GM23338 (cell line): ENCODE measurements at regions not wholly inside any gene's neighbourhood (a gene's known extent, or its start where the extent isn't known, plus 50 kb on each side); places are given as distances from the start of the nearest gene placed in this dataset.

ENCODE experiments used
- ATAC-seq: fragments of 200-7000 bp; cut with Tn5 transposase; 3 replicates; pipeline ENCODE4 v1.9.1; 2020
- DNase-seq: peaks from one replicate; pipeline ENCODE4 v3.0.0-alpha.2; 2015; ENCODE audit warnings: low spot score
- H2AFZ ChIP-seq: fragments of 200-600 bp; sonication (generic); 2 replicates; pipeline ENCODE4 v1.8.0; 2016; ENCODE audit warnings: antibody characterized with exemption, mild to moderate bottlenecking, moderate library complexity
- H3F3A ChIP-seq: fragments of 200-600 bp; sonication (generic); replicated peaks from 2 replicates; pipeline ENCODE4 v1.8.0; 2017; ENCODE audit warnings: antibody characterized with exemption, mixed run types, low read depth
- H3K27ac ChIP-seq: fragments of 200-600 bp; sonication (generic); 2 replicates; pipeline ENCODE4 v1.6.1; 2016; ENCODE audit warnings: low read depth
- H3K27me3 ChIP-seq: fragments of 200-600 bp; sonication (generic); 2 replicates; pipeline ENCODE4 v1.8.0; 2016; ENCODE audit warnings: mild to moderate bottlenecking, mixed run types, moderate library complexity; ENCODE audit not compliant: insufficient read depth
- H3K36me3 ChIP-seq: fragments of 200-600 bp; sonication (generic); 2 replicates; pipeline ENCODE4 v1.8.0; 2016; ENCODE audit warnings: mild to moderate bottlenecking; ENCODE audit not compliant: insufficient read depth
- H3K4me1 ChIP-seq: fragments of 200-600 bp; sonication (generic); 2 replicates; pipeline ENCODE4 v1.8.0; 2016; ENCODE audit warnings: mild to moderate bottlenecking, moderate library complexity; ENCODE audit not compliant: insufficient read depth
- H3K4me2 ChIP-seq: fragments of 200-600 bp; sonication (generic); 2 replicates; pipeline ENCODE4 v1.7.1; 2017; ENCODE audit warnings: mixed run types
- H3K4me3 ChIP-seq: fragments of 200-600 bp; sonication (generic); 2 replicates; pipeline ENCODE4 v1.6.1; 2016; ENCODE audit warnings: mixed run types
- H3K79me2 ChIP-seq: fragments of 200-600 bp; sonication (generic); replicated peaks from 2 replicates; pipeline ENCODE4 v1.8.0; 2017; ENCODE audit warnings: mild to moderate bottlenecking; ENCODE audit not compliant: insufficient read depth
- H3K9me2 ChIP-seq: fragments of 200-600 bp; sonication (generic); 2 replicates; pipeline ENCODE4 v1.8.0; 2017; ENCODE audit not compliant: insufficient read depth
- H4K20me1 ChIP-seq: fragments of 200-600 bp; sonication (generic); replicated peaks from 2 replicates; pipeline ENCODE4 v1.8.0; 2017; ENCODE audit warnings: mild to moderate bottlenecking; ENCODE audit not compliant: insufficient read depth
- H3K27ac Mint-ChIP-seq: 2 replicates; pipeline ENCODE4 v1.8.0; 2020; ENCODE audit warnings: inconsistent platforms, mild to moderate bottlenecking, moderate library complexity, mixed read lengths
- H3K27me3 Mint-ChIP-seq: 3 replicates; pipeline ENCODE4 v1.8.0; 2022; ENCODE audit warnings: low read depth, mild to moderate bottlenecking, moderate library complexity, mixed read lengths, inconsistent platforms; ENCODE audit not compliant: insufficient read depth, poor library complexity
- H3K36me3 Mint-ChIP-seq: 3 replicates; pipeline ENCODE4 v1.8.0; 2021; ENCODE audit warnings: low read depth, mild to moderate bottlenecking, inconsistent platforms, moderate library complexity, mixed read lengths
- H3K4me1 Mint-ChIP-seq: 3 replicates; pipeline ENCODE4 v1.8.0; 2020; ENCODE audit warnings: mild to moderate bottlenecking, inconsistent platforms, mixed read lengths
- H3K4me3 Mint-ChIP-seq: 3 replicates; pipeline ENCODE4 v1.8.0; 2021; ENCODE audit warnings: moderate library complexity, mild to moderate bottlenecking, inconsistent platforms, mixed read lengths
- H3K9me3 Mint-ChIP-seq: 3 replicates; pipeline ENCODE4 v1.8.0; 2020; ENCODE audit warnings: moderate library complexity, mild to moderate bottlenecking, inconsistent platforms, mixed read lengths
- CREB1 ChIP-seq: fragments of 250-450 bp; sonication (Bioruptor Pico); IDR thresholded peaks from 2 replicates; pipeline ENCODE4 v1.5.0; 2020; ENCODE audit warnings: low read depth, mild to moderate bottlenecking, moderate library complexity
- CTCF ChIP-seq, 2 experiments: fragments of 200-600 bp in 1 of 2; sonication (generic) in 1 of 2; conservative IDR thresholded peaks; 2 replicates each; pipeline versions ENCODE4 v1.5.1 to v1.6.1; 2016 to 2017; ENCODE audit warnings: antibody characterized with exemption in 2 of 2, low read depth in 2 of 2, mild to moderate bottlenecking in 2 of 2, moderate library complexity in 1 of 2
- EZH2 ChIP-seq: fragments of 200-600 bp; sonication (generic); IDR thresholded peaks from one replicate; pipeline ENCODE4 v1.8.0; 2017; ENCODE audit warnings: antibody characterized with exemption, mild to moderate bottlenecking, low read depth; ENCODE audit not compliant: unreplicated experiment
- JUNB ChIP-seq: IDR thresholded peaks from one replicate; pipeline ENCODE4 v1.6.1; 2016; ENCODE audit warnings: antibody characterized with exemption; ENCODE audit not compliant: unreplicated experiment
- NANOG ChIP-seq: IDR thresholded peaks from 2 replicates; pipeline ENCODE4 v1.6.1; 2016; ENCODE audit warnings: antibody characterized with exemption, borderline replicate concordance
- POLR2AphosphoS5 ChIP-seq: IDR thresholded peaks from 2 replicates; pipeline ENCODE4 v1.6.1; 2016; ENCODE audit warnings: antibody characterized with exemption, low read depth
- REST ChIP-seq: IDR thresholded peaks from one replicate; pipeline ENCODE4 v1.6.1; 2018; ENCODE audit warnings: antibody characterized with exemption; ENCODE audit not compliant: unreplicated experiment
- STAT1 ChIP-seq: IDR thresholded peaks from one replicate; pipeline ENCODE4 v1.6.1; 2016; ENCODE audit warnings: antibody characterized with exemption; ENCODE audit not compliant: unreplicated experiment
- ZNF114 ChIP-seq: fragments of 250-450 bp; sonication (Bioruptor Pico); IDR thresholded peaks from 2 replicates; pipeline ENCODE4 v1.5.0; 2020; ENCODE audit warnings: mild to moderate bottlenecking, moderate library complexity
- ZNF331 ChIP-seq: fragments of 250-450 bp; sonication (Bioruptor Pico); IDR thresholded peaks from 2 replicates; pipeline ENCODE4 v1.5.0; 2020; ENCODE audit warnings: low read depth, mild to moderate bottlenecking, moderate library complexity
- TF ChIP-seq, protein P1 (sequence below): IDR thresholded peaks from 2 replicates; pipeline ENCODE4 v1.6.1; 2016; ENCODE audit warnings: antibody characterized with exemption

DNA sequence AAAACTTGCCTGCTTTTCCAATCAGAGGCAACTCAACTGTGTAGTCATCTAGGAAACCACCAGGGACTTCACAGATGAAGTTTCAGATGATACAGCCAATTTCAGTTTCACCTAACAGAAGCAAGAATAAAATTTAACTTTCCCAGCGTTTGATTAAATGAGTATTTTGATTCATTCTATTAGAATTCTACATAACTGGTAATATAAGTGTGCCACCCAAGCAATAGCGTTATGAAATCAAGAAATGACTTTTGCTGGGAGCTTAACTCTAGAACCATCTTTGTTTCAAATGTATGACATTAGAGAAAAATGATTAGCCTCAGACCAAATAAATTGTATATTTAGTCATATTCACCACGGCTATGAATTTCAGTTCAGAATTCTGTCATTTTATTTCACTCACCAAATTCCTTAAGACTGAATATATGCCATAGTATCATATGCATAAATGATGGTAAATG, 239.3 kb downstream of the NRIP1 start:
- Histone ChIP-seq H3K9me2 (no peaks in the 10 kb centered on the region), H3K4me1 (0 out of 2 replicates have a peak, but pooled peaks cover under 1% of the 10 kb centered on the region), H3F3A (no peaks in the 10 kb centered on the region), H3K36me3 (no peaks in the 10 kb centered on the region), H4K20me1 (no peaks in the 10 kb centered on the region), H3K27me3 (no peaks in the 10 kb centered on the region), H3K4me2 (no peak overlapping the region), H3K27ac (no peak overlapping the region), H3K4me3 (no peak overlapping the region), H3K79me2 (no peaks in the 10 kb centered on the region), H2AFZ (no peak overlapping the region)
- Mint-ChIP-seq H3K4me1 (0 out of 3 replicates have a peak, but pooled peaks cover 3% of the 10 kb centered on the region), H3K27ac (no peak overlapping the region), H3K4me3 (no peak overlapping the region), H3K27me3 (no peaks in the 10 kb centered on the region), H3K9me3 (no peaks in the 10 kb centered on the region), H3K36me3 (no peaks in the 10 kb centered on the region)
- ATAC-seq, result no peak
- DNase-seq, result no peak
- TF ChIP-seq CREB1 (CRISPR knock-in tag) (no peak), ZNF331 (CRISPR knock-in tag) (no peak), POLR2AphosphoS5 (no peak), NANOG (no peak), REST (no peak), JUNB (no peak), EZH2 (no peak), ZNF114 (CRISPR knock-in tag) (no peak), CTCF (conservative IDR thresholded peaks at IDR 0.05; ENCODE audit: low read depth in 2 of 2) (no peak), STAT1 (no peak)
- TF ChIP-seq, protein P1, sequence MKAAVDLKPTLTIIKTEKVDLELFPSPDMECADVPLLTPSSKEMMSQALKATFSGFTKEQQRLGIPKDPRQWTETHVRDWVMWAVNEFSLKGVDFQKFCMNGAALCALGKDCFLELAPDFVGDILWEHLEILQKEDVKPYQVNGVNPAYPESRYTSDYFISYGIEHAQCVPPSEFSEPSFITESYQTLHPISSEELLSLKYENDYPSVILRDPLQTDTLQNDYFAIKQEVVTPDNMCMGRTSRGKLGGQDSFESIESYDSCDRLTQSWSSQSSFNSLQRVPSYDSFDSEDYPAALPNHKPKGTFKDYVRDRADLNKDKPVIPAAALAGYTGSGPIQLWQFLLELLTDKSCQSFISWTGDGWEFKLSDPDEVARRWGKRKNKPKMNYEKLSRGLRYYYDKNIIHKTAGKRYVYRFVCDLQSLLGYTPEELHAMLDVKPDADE, result no peak
